GM18502 (cell line): ENCODE measurements at regions not wholly inside any gene's neighbourhood (a gene's known extent, or its start where the extent isn't known, plus 50 kb on each side); places are given as distances from the start of the nearest gene placed in this dataset.
A peak's percentile ranks its signal among the peaks of the same experiment; 100 is the strongest.

Experiments used
- ATAC-seq: cut with Tn5 transposase; IDR thresholded peaks from one replicate; pipeline ENCODE4 v1.9.1; 2021; ENCODE audit warnings: mild to moderate bottlenecking; ENCODE audit not compliant: unreplicated experiment, poor library complexity

- no peak for ATAC-seq
Observed at GRCh38 chr7:3191548-3191947, 109.5 kb upstream of the SDK1 start.

GRCh38 chr7:3192669-3193068, 108.4 kb upstream of the SDK1 start:
- no peak for ATAC-seq

- no peak for ATAC-seq
Observed at GRCh38 chr7:3193379-3194120, 107.5 kb upstream of the SDK1 start.

- no peak for ATAC-seq
Observed at GRCh38 chr7:3194501-3195141, 106.4 kb upstream of the SDK1 start.

- ATAC-seq, result no peak
Observed at GRCh38 chr7:3195160-3195559, 105.9 kb upstream of the SDK1 start.

GRCh38 chr7:3196629-3197400, 104.2 kb upstream of the SDK1 start:
- no peak for ATAC-seq

GRCh38 chr7:3197567-3198213, 103.4 kb upstream of the SDK1 start:
- no peak for ATAC-seq

GRCh38 chr7:3198316-3198715, 102.7 kb upstream of the SDK1 start:
- ATAC-seq, result no peak

GRCh38 chr7:3200504-3200903, 100.5 kb upstream of the SDK1 start:
- peak; percentile 64 for ATAC-seq

- no peak for ATAC-seq
Observed at GRCh38 chr7:3201306-3201705, 99.7 kb upstream of the SDK1 start.

GRCh38 chr7:3201937-3202710, 98.9 kb upstream of the SDK1 start:
- no peak for ATAC-seq

GRCh38 chr7:3204526-3204925, 96.5 kb upstream of the SDK1 start:
- no peak for ATAC-seq

GRCh38 chr7:3206101-3206500, 95.0 kb upstream of the SDK1 start:
- ATAC-seq, result no peak

- ATAC-seq, result no peak
Observed at GRCh38 chr7:3206771-3207191, 94.3 kb upstream of the SDK1 start.

- ATAC-seq, result no peak
Observed at GRCh38 chr7:3207387-3207902, 93.6 kb upstream of the SDK1 start.

- no peak for ATAC-seq
Observed at GRCh38 chr7:3210531-3210930, 90.5 kb upstream of the SDK1 start.

- ATAC-seq, result no peak
Observed at GRCh38 chr7:3214090-3214413, 87.0 kb upstream of the SDK1 start.

GRCh38 chr7:3215624-3216585, 85.1 kb upstream of the SDK1 start:
- no peak for ATAC-seq

GRCh38 chr7:3217166-3217565, 83.9 kb upstream of the SDK1 start:
- no peak for ATAC-seq
